A204.1 (cell line): ENCODE measurements at regions not wholly inside any gene's neighbourhood (a gene's known extent, or its start where the extent isn't known, plus 50 kb on each side); places are given as distances from the start of the nearest gene placed in this dataset.

Source experiments
- FAIRE-seq: peaks from 2 replicates; lab custom pipeline; 2012; peaks lifted over from hg19 to GRCh38; lab: Jason Lieb, UNC

GRCh38 chr17:77365584-77366186 lies 224.9 kb downstream of the SEC14L1 start:
- FAIRE-seq: no peak

GRCh38 chr17:77366206-77366557 lies 225.4 kb downstream of the SEC14L1 start:
- no peak for FAIRE-seq

- no peak for FAIRE-seq
Observed at GRCh38 chr17:77366558-77367245, 225.9 kb downstream of the SEC14L1 start.

DNA sequence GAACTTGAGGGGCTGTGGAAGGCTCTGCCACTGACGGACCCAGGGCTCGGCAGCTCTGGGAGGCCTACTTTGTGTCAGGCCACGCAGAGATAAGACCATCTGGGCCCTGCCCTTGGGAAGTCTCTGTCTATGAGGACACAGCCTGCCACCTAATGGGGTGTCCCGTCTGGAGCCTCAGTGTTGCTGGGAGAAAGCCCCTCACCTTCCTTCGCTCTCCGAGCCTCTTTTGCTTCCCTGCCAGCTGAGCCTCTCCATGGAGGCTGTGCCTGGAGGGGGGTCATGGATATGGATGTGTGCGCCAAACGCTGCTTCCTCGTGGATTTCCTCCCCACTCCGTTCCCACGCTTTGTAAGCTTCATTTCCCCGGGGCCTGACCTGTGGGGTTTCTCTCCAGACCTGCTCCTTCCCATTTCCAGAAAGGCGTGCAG lies 228.8 kb downstream of the SEC14L1 start:
- FAIRE-seq: no peak

DNA sequence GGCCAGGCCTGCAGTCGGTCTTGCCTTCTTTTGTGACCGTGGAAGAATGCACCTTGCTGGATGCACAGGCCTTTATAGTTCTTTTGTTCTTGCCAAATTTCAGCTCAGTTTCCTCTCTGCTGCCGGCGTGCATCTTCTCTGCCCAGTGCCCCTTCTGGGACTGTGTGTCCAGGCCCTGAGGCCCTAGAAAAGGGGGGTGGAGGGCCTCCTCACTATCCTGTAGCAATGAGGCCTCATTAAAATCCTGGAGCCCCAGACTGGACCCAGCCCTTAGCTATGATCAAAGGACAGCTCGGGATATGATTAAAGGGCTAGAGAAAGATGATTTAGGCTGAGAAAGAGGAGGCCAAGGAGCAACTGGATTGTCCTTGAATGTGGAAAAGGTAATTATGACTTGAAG lies 229.8 kb downstream of the SEC14L1 start:
- no peak for FAIRE-seq

GRCh38 chr17:77371117-77371887 lies 230.5 kb downstream of the SEC14L1 start:
- no peak for FAIRE-seq

GRCh38 chr17:77371888-77372443 lies 231.2 kb downstream of the SEC14L1 start:
- no peak for FAIRE-seq

- FAIRE-seq: no peak
Observed at GRCh38 chr17:77372444-77373298, 231.9 kb downstream of the SEC14L1 start.

- no peak for FAIRE-seq
Observed at GRCh38 chr17:77373299-77374169, 232.8 kb downstream of the SEC14L1 start.

GRCh38 chr17:77374170-77374936 lies 233.6 kb downstream of the SEC14L1 start:
- no peak for FAIRE-seq

- no peak for FAIRE-seq
Observed at GRCh38 chr17:77375108-77375916, 234.5 kb downstream of the SEC14L1 start.

GRCh38 chr17:77375917-77376651 lies 235.3 kb downstream of the SEC14L1 start:
- FAIRE-seq: no peak

- no peak for FAIRE-seq
Observed at GRCh38 chr17:77376795-77377709, 236.3 kb downstream of the SEC14L1 start.

GRCh38 chr17:77377710-77378235 lies 237.0 kb downstream of the SEC14L1 start:
- no peak for FAIRE-seq

GRCh38 chr17:77378318-77379064 lies 237.7 kb downstream of the SEC14L1 start:
- FAIRE-seq: no peak

DNA sequence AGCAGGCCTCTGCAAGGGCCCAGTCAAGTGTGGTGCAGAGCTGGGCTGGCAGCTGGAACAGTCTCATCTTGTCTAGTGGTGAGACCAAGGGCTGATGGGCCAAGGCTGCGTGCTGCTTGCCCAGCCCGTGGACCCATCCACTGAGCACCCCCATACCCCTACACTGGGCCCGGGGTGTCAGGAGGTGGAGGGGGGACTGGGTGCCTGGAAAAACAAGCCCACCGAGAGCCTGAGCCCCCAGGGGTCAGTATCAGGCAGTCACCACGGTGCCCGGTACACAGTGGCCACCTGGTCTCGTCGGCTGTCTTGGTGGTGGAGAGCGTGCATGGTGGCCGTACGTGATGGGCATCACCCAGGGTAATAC lies 238.3 kb downstream of the SEC14L1 start:
- no peak for FAIRE-seq

GRCh38 chr17:77379832-77380231 lies 239.1 kb downstream of the SEC14L1 start:
- FAIRE-seq: no peak
